ENCODE measurements at regions not wholly inside any gene's neighbourhood (a gene's known extent, or its start where the extent isn't known, plus 50 kb on each side); places are given as distances from the start of the nearest gene placed in this dataset.

DNA sequence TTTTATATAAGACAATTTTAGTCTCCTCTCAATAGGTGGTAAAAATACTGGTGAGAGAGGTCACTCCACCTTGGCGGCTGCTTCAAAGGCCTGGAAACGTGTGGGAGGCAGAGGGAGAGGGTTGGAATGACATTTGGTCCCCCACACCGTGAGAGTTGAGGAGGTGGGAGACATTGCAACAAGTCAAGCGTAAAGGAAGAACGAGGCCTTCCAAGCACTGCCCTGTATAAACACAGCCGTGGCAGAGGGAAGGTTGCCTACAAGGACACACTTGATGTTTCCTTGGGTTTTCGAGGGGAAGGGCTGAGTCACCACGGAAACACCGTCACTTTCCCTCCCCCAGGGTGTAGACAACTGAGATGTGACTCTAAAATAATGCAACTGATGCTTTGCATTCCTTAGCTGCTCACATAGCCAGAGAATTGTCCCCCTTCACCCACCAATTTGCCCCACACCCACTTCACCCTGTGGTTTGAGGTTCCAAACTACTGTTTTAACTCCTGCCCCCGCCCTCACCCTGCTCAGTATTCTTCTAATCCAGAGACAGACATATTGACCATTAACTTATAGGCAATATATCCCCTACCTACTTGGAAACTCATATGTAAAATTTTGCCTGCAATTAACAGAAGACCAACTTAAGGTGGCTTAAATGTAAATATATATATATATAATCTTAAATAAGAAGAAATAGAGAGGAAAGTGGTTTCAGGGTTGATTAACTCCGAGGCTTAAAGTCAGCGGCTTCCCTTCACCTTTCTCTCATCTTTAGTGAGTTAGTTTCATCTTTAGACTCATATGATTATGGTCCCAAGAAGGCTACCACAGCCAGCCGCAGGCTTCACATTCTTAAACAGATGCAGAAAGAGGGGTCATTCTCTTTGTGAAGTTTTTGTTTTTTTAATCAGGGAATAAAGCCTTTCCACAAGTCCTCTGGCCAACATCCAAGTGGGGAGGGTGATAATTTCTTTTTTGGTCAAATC lies 54.1 kb upstream of the BDNF start:
- H3K27ac ChIP-seq (ENCODE audit: low read length): no peak overlapping the region
- H3K9me3 ChIP-seq (ENCODE audit: control insufficient read depth, insufficient read depth, low read depth, low read length): no peaks in the 10 kb centered on the region
- no peak overlapping the region for H3K4me3 ChIP-seq (ENCODE audit: low read depth in 2 of 2, low read length in 2 of 2)
- H3K36me3 ChIP-seq (ENCODE audit: control insufficient read depth, insufficient read depth, low read length): no peaks in the 10 kb centered on the region
- ChIA-PET POLR2A (no interaction called here), CTCF (no interaction called here)
- intact Hi-C loops (cut with micrococcal nuclease; ENCODE audit: unreplicated experiment) (no loop called here), in situ Hi-C loops (cut with HindIII; ENCODE audit: low pct_unique_long_range_greater_than_20kb, low sequenced_read_pairs) (no loop called here)
- no TSS peak for BruUV-seq (replicated peaks)
- ATAC-seq (no peak), DNase-seq (ENCODE audit: low read depth, low spot score) (no peak)
- H3K27me3 ChIP-seq (ENCODE audit: control insufficient read depth, insufficient read depth, low read length): peaks cover 5% of the 10 kb centered on the region; the same call in 1 of the 2 replicates
- no peaks in the 10 kb centered on the region for H3K4me1 ChIP-seq (ENCODE audit: control insufficient read depth, insufficient read depth, low read length)
- TF ChIP-seq, protein P1, sequence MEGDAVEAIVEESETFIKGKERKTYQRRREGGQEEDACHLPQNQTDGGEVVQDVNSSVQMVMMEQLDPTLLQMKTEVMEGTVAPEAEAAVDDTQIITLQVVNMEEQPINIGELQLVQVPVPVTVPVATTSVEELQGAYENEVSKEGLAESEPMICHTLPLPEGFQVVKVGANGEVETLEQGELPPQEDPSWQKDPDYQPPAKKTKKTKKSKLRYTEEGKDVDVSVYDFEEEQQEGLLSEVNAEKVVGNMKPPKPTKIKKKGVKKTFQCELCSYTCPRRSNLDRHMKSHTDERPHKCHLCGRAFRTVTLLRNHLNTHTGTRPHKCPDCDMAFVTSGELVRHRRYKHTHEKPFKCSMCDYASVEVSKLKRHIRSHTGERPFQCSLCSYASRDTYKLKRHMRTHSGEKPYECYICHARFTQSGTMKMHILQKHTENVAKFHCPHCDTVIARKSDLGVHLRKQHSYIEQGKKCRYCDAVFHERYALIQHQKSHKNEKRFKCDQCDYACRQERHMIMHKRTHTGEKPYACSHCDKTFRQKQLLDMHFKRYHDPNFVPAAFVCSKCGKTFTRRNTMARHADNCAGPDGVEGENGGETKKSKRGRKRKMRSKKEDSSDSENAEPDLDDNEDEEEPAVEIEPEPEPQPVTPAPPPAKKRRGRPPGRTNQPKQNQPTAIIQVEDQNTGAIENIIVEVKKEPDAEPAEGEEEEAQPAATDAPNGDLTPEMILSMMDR (IDR thresholded peaks at IDR 0.05): no peak
- TF ChIP-seq, protein P2, sequence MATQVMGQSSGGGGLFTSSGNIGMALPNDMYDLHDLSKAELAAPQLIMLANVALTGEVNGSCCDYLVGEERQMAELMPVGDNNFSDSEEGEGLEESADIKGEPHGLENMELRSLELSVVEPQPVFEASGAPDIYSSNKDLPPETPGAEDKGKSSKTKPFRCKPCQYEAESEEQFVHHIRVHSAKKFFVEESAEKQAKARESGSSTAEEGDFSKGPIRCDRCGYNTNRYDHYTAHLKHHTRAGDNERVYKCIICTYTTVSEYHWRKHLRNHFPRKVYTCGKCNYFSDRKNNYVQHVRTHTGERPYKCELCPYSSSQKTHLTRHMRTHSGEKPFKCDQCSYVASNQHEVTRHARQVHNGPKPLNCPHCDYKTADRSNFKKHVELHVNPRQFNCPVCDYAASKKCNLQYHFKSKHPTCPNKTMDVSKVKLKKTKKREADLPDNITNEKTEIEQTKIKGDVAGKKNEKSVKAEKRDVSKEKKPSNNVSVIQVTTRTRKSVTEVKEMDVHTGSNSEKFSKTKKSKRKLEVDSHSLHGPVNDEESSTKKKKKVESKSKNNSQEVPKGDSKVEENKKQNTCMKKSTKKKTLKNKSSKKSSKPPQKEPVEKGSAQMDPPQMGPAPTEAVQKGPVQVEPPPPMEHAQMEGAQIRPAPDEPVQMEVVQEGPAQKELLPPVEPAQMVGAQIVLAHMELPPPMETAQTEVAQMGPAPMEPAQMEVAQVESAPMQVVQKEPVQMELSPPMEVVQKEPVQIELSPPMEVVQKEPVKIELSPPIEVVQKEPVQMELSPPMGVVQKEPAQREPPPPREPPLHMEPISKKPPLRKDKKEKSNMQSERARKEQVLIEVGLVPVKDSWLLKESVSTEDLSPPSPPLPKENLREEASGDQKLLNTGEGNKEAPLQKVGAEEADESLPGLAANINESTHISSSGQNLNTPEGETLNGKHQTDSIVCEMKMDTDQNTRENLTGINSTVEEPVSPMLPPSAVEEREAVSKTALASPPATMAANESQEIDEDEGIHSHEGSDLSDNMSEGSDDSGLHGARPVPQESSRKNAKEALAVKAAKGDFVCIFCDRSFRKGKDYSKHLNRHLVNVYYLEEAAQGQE (IDR thresholded peaks at IDR 0.05; ENCODE audit: insufficient read depth in 1 of 2, low read depth in 2 of 2, low read length in 1 of 2): no peak
- TF ChIP-seq POLR2AphosphoS5 (IDR thresholded peaks at IDR 0.05; ENCODE audit: low read depth, low read length): no peak
- no peak for TF ChIP-seq SIN3A (IDR thresholded peaks at IDR 0.05; ENCODE audit: borderline replicate concordance, insufficient read depth, low read depth, low read length)
- TF ChIP-seq TCF7L2 (IDR thresholded peaks at IDR 0.05; ENCODE audit: low read depth, low read length): no peak
